IMR-90 (cell line): ENCODE measurements at regions not wholly inside any gene's neighbourhood (a gene's known extent, or its start where the extent isn't known, plus 50 kb on each side); places are given as distances from the start of the nearest gene placed in this dataset.

ENCODE experiments used
- ATAC-seq: fragments of 200-7000 bp; cut with Tn5 transposase; 2 replicates; pipeline ENCODE4 v1.9.1; 2020; ENCODE audit warnings: low read depth, mild to moderate bottlenecking, moderate library complexity
- BruUV-seq: library from RNA; stranded (reverse); fragments of 400-500 nt; replicated peaks from 2 replicates; lab custom pipeline; 2021; lab: Mats Ljungman, UMichigan
- CTCF ChIA-PET: fragments of 300-600 bp; formaldehyde crosslinking; extraction: SDS; loops from one replicate; lab custom pipeline; 2021; ENCODE audit warnings: antibody characterized with exemption; lab: Yijun Ruan, JAX
- POLR2A ChIA-PET: fragments of 300-600 bp; sonication (Branson Sonifier 250); formaldehyde crosslinking; loops from one replicate; lab custom pipeline; 2022; ENCODE audit warnings: antibody characterized with exemption; ENCODE audit not compliant: unreplicated experiment; lab: Charles Lee
- DNase-seq: peaks from one replicate; pipeline ENCODE4 v3.0.0; 2013
- H2AFZ ChIP-seq: replicated peaks from 2 replicates; pipeline ENCODE3; 2013; ENCODE audit warnings: low read length, mild to moderate bottlenecking; ENCODE audit not compliant: poor library complexity
- H2AK5ac ChIP-seq: 2 replicates; pipeline ENCODE4 v1.6.1; 2013; ENCODE audit warnings: low read depth, low read length, inconsistent platforms
- H2AK9ac ChIP-seq: replicated peaks from 2 replicates; pipeline ENCODE3; 2013; ENCODE audit warnings: mild to moderate bottlenecking, low read depth, low read length, moderate library complexity; ENCODE audit not compliant: poor library complexity
- H2BK120ac ChIP-seq: 2 replicates; pipeline ENCODE4 v1.6.1; 2013; ENCODE audit warnings: low read depth, low read length, inconsistent platforms
- H2BK15ac ChIP-seq: 3 replicates; pipeline ENCODE4 v1.6.1; 2013; ENCODE audit warnings: low read depth, low read length, inconsistent platforms
- H2BK20ac ChIP-seq: 2 replicates; pipeline ENCODE4 v1.6.1; 2013; ENCODE audit warnings: low read depth, mild to moderate bottlenecking, inconsistent platforms, low read length, moderate library complexity
- H2BK5ac ChIP-seq: 2 replicates; pipeline ENCODE4 v1.6.1; 2013; ENCODE audit warnings: mild to moderate bottlenecking, low read depth, low read length, inconsistent platforms; ENCODE audit not compliant: poor library complexity, severe bottlenecking
- H3K14ac ChIP-seq: replicated peaks from 2 replicates; pipeline ENCODE4 v1.6.1; 2013; ENCODE audit warnings: low read depth, low read length, inconsistent platforms
- H3K18ac ChIP-seq: 2 replicates; pipeline ENCODE4 v1.6.1; 2013; ENCODE audit warnings: low read depth, low read length, control low read depth
- H3K23ac ChIP-seq: 2 replicates; pipeline ENCODE4 v1.6.1; 2013; ENCODE audit warnings: low read depth, low read length, inconsistent platforms
- H3K27ac ChIP-seq: 2 replicates; pipeline ENCODE4 v1.5.1; 2013; ENCODE audit warnings: mild to moderate bottlenecking, control low read depth, low read length; ENCODE audit not compliant: insufficient read depth
- H3K27me3 ChIP-seq: 2 replicates; pipeline ENCODE4 v1.6.1; 2013; ENCODE audit warnings: low read length; ENCODE audit not compliant: control insufficient read depth, insufficient read depth
- H3K36me3 ChIP-seq: 2 replicates; pipeline ENCODE4 v1.6.1; 2013; ENCODE audit warnings: low read length, mixed read lengths; ENCODE audit not compliant: control insufficient read depth, insufficient read depth
- H3K4ac ChIP-seq: 2 replicates; pipeline ENCODE4 v1.6.1; 2013; ENCODE audit warnings: low read depth, low read length, inconsistent platforms
- H3K4me1 ChIP-seq: 2 replicates; pipeline ENCODE4 v1.6.1; 2013; ENCODE audit warnings: low read length, mixed read lengths; ENCODE audit not compliant: control insufficient read depth, insufficient read depth
- H3K4me2 ChIP-seq: 2 replicates; pipeline ENCODE4 v1.6.1; 2013; ENCODE audit warnings: low read depth, mild to moderate bottlenecking, control low read depth, low read length, moderate library complexity
- H3K4me3 ChIP-seq: 2 replicates; pipeline ENCODE4 v1.5.1; 2013; ENCODE audit warnings: low read depth, mild to moderate bottlenecking, control low read depth, low read length, moderate library complexity; ENCODE audit not compliant: insufficient read depth
- H3K56ac ChIP-seq: 2 replicates; pipeline ENCODE4 v1.6.1; 2013; ENCODE audit warnings: low read length, inconsistent platforms; ENCODE audit not compliant: insufficient read depth; ENCODE audit errors: extremely low read depth
- H3K79me1 ChIP-seq, 2 experiments: 2 replicates each; pipeline ENCODE4 v1.6.1; 2013; ENCODE audit warnings: low read length in 2 of 2, inconsistent platforms in 1 of 2, low read depth in 1 of 2
- H3K9ac ChIP-seq: 2 replicates; pipeline ENCODE4 v1.6.1; 2013; ENCODE audit warnings: low read depth, low read length, control low read depth
- H3K9me1 ChIP-seq: 2 replicates; pipeline ENCODE4 v1.6.1; 2013; ENCODE audit warnings: low read length, inconsistent platforms; ENCODE audit not compliant: insufficient read depth
- H3K9me3 ChIP-seq: 2 replicates; pipeline ENCODE4 v1.6.1; 2013; ENCODE audit warnings: low read length; ENCODE audit not compliant: control insufficient read depth, insufficient read depth
- H4K20me1 ChIP-seq: 2 replicates; pipeline ENCODE4 v1.6.1; 2013; ENCODE audit warnings: low read length, inconsistent platforms; ENCODE audit not compliant: insufficient read depth
- H4K5ac ChIP-seq: 2 replicates; pipeline ENCODE4 v1.6.1; 2013; ENCODE audit warnings: mild to moderate bottlenecking, low read depth, low read length, control low read depth
- H4K8ac ChIP-seq, 2 experiments: 2 replicates each; pipeline ENCODE4 v1.6.1; 2013; ENCODE audit warnings: low read depth in 2 of 2, low read length in 2 of 2, control low read depth in 1 of 2, inconsistent platforms in 1 of 2
- H4K91ac ChIP-seq: 2 replicates; pipeline ENCODE4 v1.6.1; 2013; ENCODE audit warnings: low read depth, low read length, inconsistent platforms; ENCODE audit not compliant: insufficient read depth
- BHLHE40 ChIP-seq: fragments of 150-350 bp; IDR thresholded peaks from 2 replicates; pipeline ENCODE4 v1.6.1; 2016; ENCODE audit warnings: mild to moderate bottlenecking, low read depth, low read length
- CEBPB ChIP-seq: IDR thresholded peaks from 2 replicates; pipeline ENCODE4 v1.6.1; 2012; ENCODE audit warnings: low read depth, low read length, improper control_type of control experiment
- CHD1 ChIP-seq: IDR thresholded peaks from 2 replicates; pipeline ENCODE4 v1.6.1; 2012; ENCODE audit warnings: low read depth, low read length, improper control_type of control experiment
- MAFK ChIP-seq: IDR thresholded peaks from 2 replicates; pipeline ENCODE4 v1.6.1; 2012; ENCODE audit warnings: low read depth, low read length, improper control_type of control experiment
- NFE2L2 ChIP-seq: fragments of 150-350 bp; IDR thresholded peaks from 2 replicates; pipeline ENCODE4 v1.6.1; 2016; ENCODE audit warnings: low read depth, mild to moderate bottlenecking, low read length
- RAD21 ChIP-seq: IDR thresholded peaks from 2 replicates; pipeline ENCODE4 v1.6.1; 2012; ENCODE audit warnings: low read length, improper control_type of control experiment
- SMC3 ChIP-seq: fragments of 150-350 bp; IDR thresholded peaks from 2 replicates; pipeline ENCODE4 v1.6.1; 2016; ENCODE audit warnings: low read depth, mild to moderate bottlenecking, antibody characterized with exemption, low read length, moderate library complexity
- USF2 ChIP-seq: fragments of 150-350 bp; IDR thresholded peaks from 2 replicates; pipeline ENCODE4 v1.6.1; 2017; ENCODE audit warnings: mild to moderate bottlenecking, antibody characterized with exemption, low read length, low read depth
- WGBS, 2 experiments: methylation state at CpG; one replicate each; pipeline versions ENCODE4 v1.1.5 to v1.1.7; 2013; ENCODE audit warnings: missing lambda C conversion rate in 2 of 2; ENCODE audit not compliant: insufficient read length in 1 of 2; ENCODE audit errors: extremely low coverage in 2 of 2; 5-methylcytosine and 5-hydroxymethylcytosine counted together
- dilution Hi-C: fragments of 300-500 bp; cut with HindIII; formaldehyde crosslinking; loops from one replicate; pipeline ENCODE4 v1.14.3; 2018; ENCODE audit warnings: low sequenced_read_pairs; ENCODE audit not compliant: unreplicated experiment
- in situ Hi-C: fragments of 300-500 bp; cut with MboI; formaldehyde crosslinking; loops from 3 replicates; pipeline ENCODE4 v1.14.3; 2019; ENCODE audit warnings: low sequenced_read_pairs, inconsistent platforms, mixed read lengths
- intact Hi-C: fragments of 100-400 bp; cut with micrococcal nuclease; formaldehyde crosslinking; loops from 2 replicates; pipeline ENCODE4 v1.10.0; 2022

DNA sequence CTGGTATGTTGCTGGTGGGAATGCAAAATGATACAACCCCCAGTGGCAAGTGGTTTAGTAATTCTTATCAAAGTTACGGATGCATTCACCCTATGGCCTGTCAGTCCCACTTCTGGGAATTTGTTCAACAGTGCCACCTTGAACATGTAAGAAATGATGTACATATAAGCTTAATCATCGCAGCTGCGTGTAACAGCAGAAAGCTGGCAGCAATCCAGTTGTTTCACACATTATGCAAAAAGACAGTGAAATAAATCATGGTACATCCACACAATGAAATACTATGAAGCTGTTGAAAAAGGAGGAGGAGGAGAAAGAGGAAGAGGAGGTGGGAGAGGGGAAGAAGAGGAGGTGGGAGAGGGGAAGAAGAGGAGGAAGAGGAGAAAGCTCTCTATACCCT, 76.2 kb upstream of the MYL10 start:
- Histone ChIP-seq H2BK5ac (no peak overlapping the region), H3K9me3 (no peaks in the 10 kb centered on the region), H4K8ac (no peak overlapping the region), H3K23ac (no peak overlapping the region), H3K18ac (no peak overlapping the region), H3K4ac (no peak overlapping the region), H3K27ac (no peak overlapping the region), H2BK120ac (no peak overlapping the region), H3K56ac (no peak overlapping the region), H4K91ac (no peak overlapping the region), H3K27me3 (peaks cover 43% of the 10 kb centered on the region), H2BK20ac (no peak overlapping the region), H3K4me2 (no peak overlapping the region), H3K79me1 (no peaks in the 10 kb centered on the region), H4K20me1 (no peaks in the 10 kb centered on the region), H4K5ac (no peak overlapping the region), H2AK5ac (no peak overlapping the region), H3K9me1 (no peaks in the 10 kb centered on the region), H2BK15ac (no peak overlapping the region), H2AK9ac (no peak overlapping the region), H3K14ac (no peak overlapping the region), H2AFZ (no peak overlapping the region), H3K9ac (no peak overlapping the region), H3K36me3 (no peaks in the 10 kb centered on the region), H3K4me3 (no peak overlapping the region), H3K4me1 (no peaks in the 10 kb centered on the region)
- ChIA-PET CTCF (no interaction called here), POLR2A (no interaction called here)
- ATAC-seq, result no peak
- WGBS, 2 experiments, result no CpG with 5 or more reads among the region's 3 CpGs
- dilution Hi-C loops (no loop called here), intact Hi-C loops (no loop called here), in situ Hi-C loops (no loop called here)
- peak; percentile 10 for DNase-seq
- no TSS peak for BruUV-seq
- TF ChIP-seq CEBPB (no peak), MAFK (no peak), USF2 (no peak), RAD21 (no peak), CHD1 (no peak), NFE2L2 (no peak), SMC3 (no peak), BHLHE40 (no peak)
